ENCODE measurements at regions not wholly inside any gene's neighbourhood (a gene's known extent, or its start where the extent isn't known, plus 50 kb on each side); places are given as distances from the start of the nearest gene placed in this dataset.

GRCh38 chr3:40979962-40980361, 219.3 kb upstream of the CTNNB1 start:
- no peak for TF ChIP-seq CTCF (IDR thresholded peaks at IDR 0.05)
- no peak for TF ChIP-seq POLR2A (IDR thresholded peaks at IDR 0.05)
- TF ChIP-seq EP300 (IDR thresholded peaks at IDR 0.05) = no peak
- no peak for TF ChIP-seq POLR2AphosphoS5 (IDR thresholded peaks at IDR 0.05)
- 92 to 98% (median 96%) methylated on average over 3 of the region's 3 CpGs for WGBS, 5 donors
- H3K36me3 ChIP-seq = no peaks in the 10 kb centered on the region
- no peak overlapping the region for H3K4me3 ChIP-seq
- H3K27ac ChIP-seq = no peak overlapping the region
- intact Hi-C loops (cut with DNase I; ENCODE audit: low total_unique reads) = no loop called here
- peaks cover 0 to 4% (median 0%) of the 10 kb centered on the region in 4 donors for H3K4me1 ChIP-seq
- no peaks in the 10 kb centered on the region for H3K27me3 ChIP-seq
- DNase-seq = no peak
- H3K9me3 ChIP-seq = no peaks in the 10 kb centered on the region

GRCh38 chr3:40980467-40980866, 218.8 kb upstream of the CTNNB1 start:
- Histone ChIP-seq H3K9me3 (no peaks in the 10 kb centered on the region), H3K4me1 (no peaks in the 10 kb centered on the region), H3K27me3 (no peaks in the 10 kb centered on the region), H3K27ac (no peak overlapping the region), H3K36me3 (no peaks in the 10 kb centered on the region), H3K4me3 (no peak overlapping the region)
- intact Hi-C loops (cut with DNase I; ENCODE audit: low total_unique reads) = no loop called here
- TF ChIP-seq CTCF (IDR thresholded peaks at IDR 0.05) (no peak), POLR2AphosphoS5 (IDR thresholded peaks at IDR 0.05) (no peak), POLR2A (IDR thresholded peaks at IDR 0.05) (no peak), EP300 (IDR thresholded peaks at IDR 0.05) (no peak)
- 80 to 85% (median 82%) methylated on average over 4 of the region's 4 CpGs for WGBS, 5 donors
- no peak for DNase-seq

GRCh38 chr3:40985195-40985594, 214.1 kb upstream of the CTNNB1 start:
- peak in 1 of 2 donors; percentile 37 for DNase-seq
- H3K9me3 ChIP-seq = no peaks in the 10 kb centered on the region
- TF ChIP-seq POLR2AphosphoS5 (IDR thresholded peaks at IDR 0.05) = no peak
- TF ChIP-seq EP300 (IDR thresholded peaks at IDR 0.05) = no peak
- TF ChIP-seq CTCF (IDR thresholded peaks at IDR 0.05) = no peak
- no peak for TF ChIP-seq POLR2A (IDR thresholded peaks at IDR 0.05)
- 85 to 90% (median 87%) methylated on average over 2 of the region's 2 CpGs for WGBS, 5 donors
- H3K4me3 ChIP-seq = no peak overlapping the region
- H3K27me3 ChIP-seq = no peaks in the 10 kb centered on the region
- H3K27ac ChIP-seq = no peak overlapping the region
- H3K4me1 ChIP-seq = no peaks in the 10 kb centered on the region
- intact Hi-C loops (cut with DNase I; ENCODE audit: low total_unique reads) = no loop called here
- no peaks in the 10 kb centered on the region for H3K36me3 ChIP-seq

- 90 to 100% (median 94%) methylated on average over 1 of the region's 1 CpG for WGBS, 5 donors
- H3K27me3 ChIP-seq = no peaks in the 10 kb centered on the region
- TF ChIP-seq EP300 (IDR thresholded peaks at IDR 0.05) (no peak), POLR2AphosphoS5 (IDR thresholded peaks at IDR 0.05) (no peak), POLR2A (IDR thresholded peaks at IDR 0.05) (no peak), CTCF (IDR thresholded peaks at IDR 0.05) (no peak)
- no peaks in the 10 kb centered on the region for H3K36me3 ChIP-seq
- H3K27ac ChIP-seq = no peak overlapping the region
- H3K4me1 ChIP-seq = no peaks in the 10 kb centered on the region
- DNase-seq = no peak
- intact Hi-C loops (cut with DNase I; ENCODE audit: low total_unique reads) = no loop called here
- no peaks in the 10 kb centered on the region for H3K9me3 ChIP-seq
- H3K4me3 ChIP-seq = no peak overlapping the region
Observed at GRCh38 chr3:40988468-40988867, 210.8 kb upstream of the CTNNB1 start.
